CD1c-positive myeloid dendritic cell (primary cell): ENCODE measurements at regions not wholly inside any gene's neighbourhood (a gene's known extent, or its start where the extent isn't known, plus 50 kb on each side); places are given as distances from the start of the nearest gene placed in this dataset.

Experiments
- DNase-seq: peaks from one replicate; pipeline ENCODE4 v3.0.0-alpha.2; 2016; ENCODE audit errors: extremely low spot score

- no peak for DNase-seq
These were observed 95.4 kb upstream of the CYP1B1 start for GRCh38 chr2:38171208-38171855.

GRCh38 chr2:38170733-38171132 is 94.8 kb upstream of the CYP1B1 start:
- no peak for DNase-seq

GRCh38 chr2:38170067-38170466 is 94.1 kb upstream of the CYP1B1 start:
- no peak for DNase-seq

- DNase-seq = peak; percentile 23
These were observed 92.9 kb upstream of the CYP1B1 start for GRCh38 chr2:38168710-38169480.

DNA sequence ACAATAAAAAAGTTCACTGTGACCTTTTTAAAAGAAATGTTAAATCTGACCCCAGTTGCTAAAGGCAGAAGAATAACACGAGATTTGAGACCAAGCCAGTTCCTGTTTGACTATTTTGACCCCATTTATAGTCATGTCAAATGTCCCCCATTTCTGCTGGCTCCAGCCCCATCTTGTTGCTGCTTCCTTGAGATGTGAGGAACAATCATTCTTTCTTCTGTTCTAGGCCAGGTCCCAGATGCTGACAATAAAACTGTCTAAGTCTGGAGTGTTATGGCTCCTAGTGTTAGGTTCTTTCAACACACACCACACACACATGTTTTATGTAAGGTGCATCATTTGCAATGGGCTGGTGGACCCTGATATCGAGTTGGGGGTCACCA is 92.0 kb upstream of the CYP1B1 start:
- DNase-seq = no peak

DNA sequence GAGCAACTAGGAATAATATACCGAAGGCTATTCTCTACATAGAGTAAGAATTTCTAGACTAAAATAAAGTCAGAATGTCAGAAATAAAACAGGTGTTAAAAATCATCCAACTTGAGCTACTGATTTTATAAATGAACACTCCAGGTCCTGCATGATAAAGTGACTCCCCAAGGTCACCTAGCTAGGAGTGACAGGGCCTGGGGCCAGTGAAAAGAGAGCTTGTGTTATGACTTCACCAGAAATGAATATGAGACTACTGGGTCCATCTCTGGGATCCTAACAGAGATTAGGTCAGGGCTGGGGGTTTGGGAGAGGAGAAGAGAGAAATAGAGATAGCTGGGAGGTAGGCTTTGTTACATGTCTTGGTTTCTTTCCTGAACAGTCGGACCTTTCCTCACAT is 89.7 kb upstream of the CYP1B1 start:
- DNase-seq = no peak

DNA sequence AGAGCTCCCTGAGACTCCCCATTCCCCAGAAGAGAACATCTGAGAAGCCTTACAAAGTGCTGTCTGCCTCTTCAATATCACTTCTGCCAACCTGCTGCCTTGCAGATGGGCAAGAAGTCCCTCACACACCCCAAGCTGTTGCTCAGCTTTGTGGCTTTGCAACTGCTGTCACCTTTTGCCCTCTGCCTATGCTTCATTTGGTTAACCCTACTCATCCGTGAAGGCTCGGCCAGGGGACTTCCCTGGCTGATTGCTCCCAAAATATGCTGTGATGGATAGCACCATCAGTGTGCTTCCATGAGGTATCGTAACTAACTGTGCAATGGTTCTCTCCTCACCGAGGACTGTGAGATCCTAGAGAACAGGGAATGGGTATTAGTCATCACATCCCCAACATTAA is 88.9 kb upstream of the CYP1B1 start:
- DNase-seq = no peak

DNA sequence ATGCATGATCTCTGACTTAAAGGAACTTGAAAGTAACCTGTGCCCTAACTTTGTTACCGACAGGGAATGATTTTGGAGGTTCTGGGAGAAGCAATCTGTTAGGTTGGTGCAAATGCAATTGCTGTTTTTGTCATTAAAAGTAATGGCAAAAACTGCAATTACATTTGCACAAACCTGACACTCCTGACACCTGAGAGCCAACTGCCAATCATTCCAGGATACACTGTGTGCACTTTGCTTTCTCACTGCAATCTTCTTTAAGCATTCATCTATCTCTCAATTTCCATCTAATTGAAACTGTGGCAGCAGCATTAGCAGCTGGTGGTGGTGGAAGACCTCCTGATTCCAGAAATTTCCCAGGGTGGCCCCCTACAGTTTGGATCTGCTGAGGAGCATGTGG is 87.6 kb upstream of the CYP1B1 start:
- no peak for DNase-seq

- no peak for DNase-seq
These were observed 87.1 kb upstream of the CYP1B1 start for GRCh38 chr2:38163006-38163405.

GRCh38 chr2:38160516-38160915 is 84.6 kb upstream of the CYP1B1 start:
- no peak for DNase-seq

GRCh38 chr2:38159597-38159996 is 83.6 kb upstream of the CYP1B1 start:
- no peak for DNase-seq

- no peak for DNase-seq
These were observed 83.2 kb upstream of the CYP1B1 start for GRCh38 chr2:38159191-38159590.

GRCh38 chr2:38158378-38159118 is 82.6 kb upstream of the CYP1B1 start:
- DNase-seq = no peak

DNA sequence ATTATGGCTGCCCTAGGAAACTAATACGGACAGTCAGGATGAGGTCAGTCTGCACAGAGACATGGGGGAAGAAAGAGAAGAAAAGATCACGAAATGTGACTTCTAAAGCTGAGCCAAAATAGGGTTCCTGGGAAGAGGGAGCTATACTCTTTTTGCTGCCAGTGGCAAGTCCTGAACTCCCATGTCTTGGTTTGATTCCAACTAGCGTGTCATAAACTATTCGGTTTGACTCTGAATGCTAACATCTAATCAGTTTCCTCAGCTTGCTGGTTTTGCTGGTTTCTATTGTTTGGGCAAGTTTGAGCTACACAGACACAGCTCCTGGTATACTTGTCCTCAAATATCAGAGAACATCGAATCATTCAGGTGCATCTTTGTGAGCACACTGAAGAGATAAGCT is 80.5 kb upstream of the CYP1B1 start:
- no peak for DNase-seq

GRCh38 chr2:38155015-38155414 is 79.1 kb upstream of the CYP1B1 start:
- DNase-seq = no peak

DNA sequence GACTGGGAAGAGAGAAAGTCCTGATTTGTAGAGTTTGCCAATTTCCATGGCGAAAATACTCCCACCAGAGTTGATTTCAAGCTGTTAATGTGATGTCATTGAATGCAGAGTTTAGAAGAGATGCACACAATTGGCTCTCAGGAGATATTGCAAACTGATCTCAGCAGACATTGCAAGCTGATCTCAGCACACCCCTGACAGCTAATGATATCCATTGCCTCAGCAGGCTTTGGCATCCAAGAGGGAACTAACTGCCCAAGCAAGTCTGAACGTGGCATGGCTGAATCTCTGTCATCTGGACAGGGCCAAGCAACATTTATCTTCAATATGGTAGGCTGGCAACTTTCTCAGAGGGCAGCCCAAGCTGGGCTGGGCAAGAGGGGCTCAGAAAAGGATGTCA is 78.4 kb upstream of the CYP1B1 start:
- DNase-seq = no peak

DNA sequence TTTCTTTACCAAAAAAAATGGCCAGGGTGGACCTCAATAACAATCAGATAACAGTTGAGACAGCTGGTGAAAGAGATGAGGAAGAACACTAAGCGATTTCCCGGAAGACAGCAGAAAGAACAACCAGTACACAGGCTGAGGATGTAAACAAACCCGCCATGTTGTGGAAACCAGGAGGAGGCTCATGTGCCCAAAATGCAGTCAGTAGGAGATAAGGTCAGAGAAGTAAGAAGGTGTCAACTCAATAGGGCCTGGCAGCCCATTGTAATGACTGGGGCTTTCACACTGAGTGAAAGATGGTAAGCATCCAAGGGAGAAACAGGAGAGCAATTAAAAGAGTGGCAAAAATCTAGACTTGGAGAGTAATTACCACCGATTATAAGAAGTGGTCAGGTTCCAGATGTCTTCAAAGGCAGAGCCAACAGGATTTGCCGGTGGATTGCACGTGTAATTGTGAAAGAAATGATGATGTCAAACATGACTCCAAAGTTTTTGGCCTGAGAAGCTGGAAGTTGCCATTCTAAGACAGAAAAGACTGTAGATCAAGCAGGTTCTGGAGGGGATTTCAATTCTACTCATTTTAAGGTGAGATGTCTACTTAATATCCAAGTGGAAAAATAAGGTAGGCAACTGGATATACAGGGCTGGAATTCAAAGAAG is 77.7 kb upstream of the CYP1B1 start:
- no peak for DNase-seq

DNA sequence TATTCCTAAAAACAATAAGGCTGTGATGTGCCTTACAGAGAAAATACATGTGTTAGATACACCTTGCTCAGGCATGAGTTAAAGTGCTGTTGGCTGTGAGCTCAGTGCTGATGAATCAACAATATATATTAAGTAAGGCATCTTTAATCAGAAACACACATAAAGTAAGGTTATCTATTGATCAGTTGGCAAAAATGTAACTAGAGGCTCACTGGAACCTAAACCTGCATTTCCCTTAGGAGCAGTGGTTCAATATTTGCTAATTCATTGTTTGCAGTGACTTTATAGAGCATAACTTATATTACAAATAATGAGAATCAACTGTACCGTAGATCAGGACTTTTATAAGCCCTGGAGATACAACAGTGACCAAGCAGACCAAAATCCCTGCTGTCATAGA is 77.0 kb upstream of the CYP1B1 start:
- DNase-seq = no peak

DNA sequence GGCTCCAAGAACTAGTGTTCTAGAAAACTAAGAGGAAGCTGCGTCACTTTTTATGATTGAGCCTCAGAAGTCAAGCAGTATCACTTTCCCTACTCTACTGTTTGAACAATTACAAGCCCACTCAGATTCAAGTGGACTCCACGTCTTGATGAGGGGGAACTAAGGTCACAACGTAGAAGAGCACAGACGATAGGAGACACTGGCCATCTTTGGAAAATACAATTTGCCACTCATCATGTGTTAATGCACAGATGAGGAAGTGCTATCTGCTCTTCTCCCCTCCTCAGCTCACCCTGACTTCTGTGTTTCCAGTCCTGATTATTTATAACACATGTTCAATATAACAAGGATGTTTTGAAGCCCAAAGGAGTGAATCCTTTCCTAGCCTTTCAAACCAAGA is 76.1 kb upstream of the CYP1B1 start:
- peak; percentile 48 for DNase-seq

GRCh38 chr2:38149531-38149930 is 73.6 kb upstream of the CYP1B1 start:
- DNase-seq = no peak

DNA sequence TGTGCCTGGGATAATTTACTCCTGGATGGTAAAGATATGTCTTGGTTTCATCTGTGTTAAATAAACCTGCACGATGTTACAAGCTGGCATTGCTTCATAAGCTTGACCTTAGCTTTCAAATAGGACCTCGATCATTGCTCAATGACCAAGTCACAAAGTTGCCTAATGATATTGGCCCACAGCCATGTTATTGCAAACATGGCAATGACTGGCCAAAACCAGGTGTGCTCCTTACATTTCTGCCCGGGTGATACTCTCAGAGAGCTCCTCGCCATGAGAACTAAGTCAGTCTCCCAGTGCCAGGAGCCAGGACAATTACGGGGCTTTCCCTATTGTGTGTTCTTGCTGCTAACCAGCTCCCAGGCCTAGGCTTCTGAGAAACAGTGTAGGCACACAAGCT is 72.5 kb upstream of the CYP1B1 start:
- peak; percentile 84 for DNase-seq

DNA sequence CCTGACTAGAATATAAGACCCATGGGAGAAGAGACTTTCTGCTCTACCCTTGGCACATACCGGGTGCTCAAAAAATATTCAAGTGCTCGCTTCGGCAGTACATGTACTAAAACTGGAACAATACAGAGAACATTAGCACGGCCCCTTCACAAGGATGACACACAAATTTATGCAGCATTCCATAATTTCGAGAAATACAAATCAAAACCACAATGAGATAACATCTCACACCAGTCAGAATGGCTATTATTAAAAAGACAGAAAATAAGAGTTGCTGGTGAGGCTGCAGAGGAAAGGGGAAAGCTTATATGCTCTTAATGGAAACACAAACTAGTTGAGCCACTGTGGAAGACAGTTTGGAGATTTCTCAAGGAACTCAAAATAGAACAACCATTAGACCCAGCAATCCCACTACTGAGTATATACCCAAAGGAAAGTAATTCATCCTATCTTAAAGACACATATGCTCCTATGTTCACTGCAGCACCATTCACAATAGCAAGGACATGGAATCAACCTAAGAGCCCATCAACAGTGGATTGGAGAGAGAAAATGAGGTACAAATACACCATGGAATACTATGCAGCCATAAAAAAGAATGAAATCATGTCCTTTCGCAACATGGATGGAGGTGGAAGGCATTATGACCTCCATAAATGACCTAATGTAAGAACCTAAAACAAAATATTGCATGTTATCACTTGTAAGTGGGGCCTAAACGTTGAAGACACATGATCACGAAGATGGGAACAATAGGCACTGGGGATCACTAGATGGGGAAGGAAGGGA is 71.6 kb upstream of the CYP1B1 start:
- no peak for DNase-seq
